Keratinocyte (primary cell): ENCODE measurements at regions not wholly inside any gene's neighbourhood (a gene's known extent, or its start where the extent isn't known, plus 50 kb on each side); places are given as distances from the start of the nearest gene placed in this dataset.

ENCODE experiments used
- EZH2 ChIP-seq: IDR thresholded peaks from one replicate; pipeline ENCODE4 v1.6.1; 2012; ENCODE audit warnings: inconsistent platforms, mild to moderate bottlenecking, low read length, moderate library complexity
- TF ChIP-seq, protein P1 (sequence below), 3 experiments: IDR thresholded peaks in 1 of 3; conservative IDR thresholded peaks in 1 of 3; optimal IDR thresholded peaks in 1 of 3; 2 replicates in 2 of 3; 3 replicates in 1 of 3; pipeline versions ENCODE3 to v1.5.1; 2011; ENCODE audit warnings: low read length in 3 of 3, mild to moderate bottlenecking in 3 of 3, moderate library complexity in 2 of 3, control low read depth in 1 of 3, inconsistent platforms in 1 of 3; ENCODE audit not compliant: insufficient read depth in 2 of 3; ENCODE audit errors: extremely low read depth in 1 of 3

DNA sequence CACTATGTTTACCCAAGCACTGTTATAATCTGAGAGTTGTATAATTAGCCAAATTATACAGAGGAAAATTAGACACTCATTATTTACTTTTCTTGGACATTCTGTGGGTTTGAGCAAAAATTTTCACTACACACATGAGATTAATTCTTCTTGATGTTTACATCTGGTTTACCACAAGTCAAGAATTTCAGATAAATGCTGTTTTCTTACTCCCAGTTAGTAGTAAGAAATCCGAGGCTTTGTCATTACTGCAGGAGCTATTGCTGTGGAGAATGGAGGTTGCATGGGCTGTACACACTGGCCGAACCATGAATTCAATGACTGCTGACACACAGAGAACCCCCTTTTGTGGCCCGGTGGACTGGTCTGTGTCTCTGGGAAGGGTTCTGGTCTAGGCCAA lies 207.7 kb upstream of the CFAP20DC start:
- TF ChIP-seq, protein P1, sequence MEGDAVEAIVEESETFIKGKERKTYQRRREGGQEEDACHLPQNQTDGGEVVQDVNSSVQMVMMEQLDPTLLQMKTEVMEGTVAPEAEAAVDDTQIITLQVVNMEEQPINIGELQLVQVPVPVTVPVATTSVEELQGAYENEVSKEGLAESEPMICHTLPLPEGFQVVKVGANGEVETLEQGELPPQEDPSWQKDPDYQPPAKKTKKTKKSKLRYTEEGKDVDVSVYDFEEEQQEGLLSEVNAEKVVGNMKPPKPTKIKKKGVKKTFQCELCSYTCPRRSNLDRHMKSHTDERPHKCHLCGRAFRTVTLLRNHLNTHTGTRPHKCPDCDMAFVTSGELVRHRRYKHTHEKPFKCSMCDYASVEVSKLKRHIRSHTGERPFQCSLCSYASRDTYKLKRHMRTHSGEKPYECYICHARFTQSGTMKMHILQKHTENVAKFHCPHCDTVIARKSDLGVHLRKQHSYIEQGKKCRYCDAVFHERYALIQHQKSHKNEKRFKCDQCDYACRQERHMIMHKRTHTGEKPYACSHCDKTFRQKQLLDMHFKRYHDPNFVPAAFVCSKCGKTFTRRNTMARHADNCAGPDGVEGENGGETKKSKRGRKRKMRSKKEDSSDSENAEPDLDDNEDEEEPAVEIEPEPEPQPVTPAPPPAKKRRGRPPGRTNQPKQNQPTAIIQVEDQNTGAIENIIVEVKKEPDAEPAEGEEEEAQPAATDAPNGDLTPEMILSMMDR (optimal IDR thresholded peaks at IDR 0.05 in 1 of 3, IDR thresholded peaks at IDR 0.05 in 1 of 3, conservative IDR thresholded peaks at IDR 0.05 in 1 of 3; ENCODE audit: extremely low read depth in 1 of 3, insufficient read depth in 2 of 3, low read length in 3 of 3) = no peak
- no peak for TF ChIP-seq EZH2
